Mesodermal cell (in vitro differentiated cells): ENCODE measurements at regions not wholly inside any gene's neighbourhood (a gene's known extent, or its start where the extent isn't known, plus 50 kb on each side); places are given as distances from the start of the nearest gene placed in this dataset.
A peak's percentile ranks its signal among the peaks of the same experiment; 100 is the strongest.
"Not testable (repeated sequence)": the region's sequence is repeated elsewhere in the genome, so short reads cannot be mapped to it uniquely, and the experiment has no call there.

ENCODE experiments used
- H3K27ac ChIP-seq: 2 replicates; pipeline ENCODE4 v1.7.0; 2013; ENCODE audit warnings: mild to moderate bottlenecking, low read depth, low read length, moderate library complexity; ENCODE audit not compliant: severe bottlenecking
- H3K36me3 ChIP-seq: 2 replicates; pipeline ENCODE4 v1.7.1; 2013; ENCODE audit warnings: mild to moderate bottlenecking, low read length, moderate library complexity; ENCODE audit not compliant: control insufficient read depth, insufficient read depth
- H3K4me1 ChIP-seq: one replicate; pipeline ENCODE4 v1.7.1; 2013; ENCODE audit warnings: mild to moderate bottlenecking, low read length; ENCODE audit not compliant: insufficient read depth, control insufficient read depth, poor library complexity, severe bottlenecking
- H3K4me3 ChIP-seq: 2 replicates; pipeline ENCODE4 v1.7.0; 2013; ENCODE audit warnings: low read length, control low read depth, mild to moderate bottlenecking; ENCODE audit not compliant: insufficient read depth, poor library complexity, severe bottlenecking; ENCODE audit errors: extremely low read depth
- H3K9me3 ChIP-seq: 2 replicates; pipeline ENCODE4 v1.7.1; 2013; ENCODE audit warnings: mild to moderate bottlenecking, low read length, moderate library complexity; ENCODE audit not compliant: control insufficient read depth
- WGBS, 2 experiments: methylation state at CpG; one replicate each; pipeline ENCODE4 v1.1.5; 2013; ENCODE audit warnings: missing lambda C conversion rate in 2 of 2; ENCODE audit not compliant: insufficient coverage in 2 of 2; 5-methylcytosine and 5-hydroxymethylcytosine counted together

- H3K4me3 ChIP-seq, H3K27ac ChIP-seq, H3K36me3 ChIP-seq, H3K9me3 ChIP-seq: not testable (repeated sequence)
- WGBS, 2 experiments, result 71 to 91% methylated on average over 1 to 2 of the region's 3 CpGs
- H3K4me1 ChIP-seq, result peaks cover 20% of the 10 kb centered on the region
Measured at GRCh38 chr6:28685960-28686359, 160.3 kb downstream of the GPX5 start.

GRCh38 chr6:28686446-28687027 lies 160.9 kb downstream of the GPX5 start:
- H3K27ac ChIP-seq, H3K36me3 ChIP-seq, H3K4me3 ChIP-seq, H3K9me3 ChIP-seq: not testable (repeated sequence)
- peaks cover 20% of the 10 kb centered on the region for H3K4me1 ChIP-seq
- 4 to 8% methylated on average over 5 to 9 of the region's 11 CpGs for WGBS, 2 experiments

- WGBS, 2 experiments, result 63 to 80% methylated on average over 1 to 4 of the region's 7 CpGs
- Histone ChIP-seq H3K27ac (peak overlapping the region; percentile 3), H3K4me1 (peaks cover 20% of the 10 kb centered on the region)
- not testable (repeated sequence) for H3K4me3 ChIP-seq, H3K36me3 ChIP-seq, H3K9me3 ChIP-seq
Measured at GRCh38 chr6:28687309-28687981, 161.8 kb downstream of the GPX5 start.

GRCh38 chr6:28691991-28692390 lies 166.3 kb downstream of the GPX5 start:
- not testable (repeated sequence) for H3K4me3 ChIP-seq, H3K36me3 ChIP-seq, H3K9me3 ChIP-seq, H3K4me1 ChIP-seq, H3K27ac ChIP-seq
- WGBS, 2 experiments, result 100% methylated on average over 1 of the region's 4 CpGs; no CpG with 5 or more reads in 1 of the 2 experiments

GRCh38 chr6:28693033-28693750 lies 167.5 kb downstream of the GPX5 start:
- Histone ChIP-seq H3K4me1 (peaks cover 1% of the 10 kb centered on the region), H3K9me3 (no peaks in the 10 kb centered on the region), H3K27ac (no peak overlapping the region), H3K36me3 (no peaks in the 10 kb centered on the region), H3K4me3 (no peak overlapping the region)
- WGBS, 2 experiments, result 79 to 80% methylated on average over 19 to 22 of the region's 23 CpGs

GRCh38 chr6:28693751-28694443 lies 168.2 kb downstream of the GPX5 start:
- no peak overlapping the region for H3K4me3 ChIP-seq
- 41 to 47% methylated on average over 20 to 25 of the region's 26 CpGs for WGBS, 2 experiments
- no peaks in the 10 kb centered on the region for H3K36me3 ChIP-seq
- H3K4me1 ChIP-seq, result no peaks in the 10 kb centered on the region
- H3K27ac ChIP-seq, result peak overlapping the region; percentile 29
- no peaks in the 10 kb centered on the region for H3K9me3 ChIP-seq

- 98 to 100% methylated on average over 5 of the region's 11 CpGs for WGBS, 2 experiments
- Histone ChIP-seq H3K4me1 (no peaks in the 10 kb centered on the region), H3K36me3 (no peaks in the 10 kb centered on the region), H3K27ac (no peak overlapping the region), H3K9me3 (no peaks in the 10 kb centered on the region), H3K4me3 (no peak overlapping the region)
Measured at GRCh38 chr6:28695715-28696114, 170.0 kb downstream of the GPX5 start.

GRCh38 chr6:28696167-28696566 lies 170.5 kb downstream of the GPX5 start:
- WGBS, 2 experiments, result 97 to 99% methylated on average over 12 of the region's 14 CpGs
- Histone ChIP-seq H3K4me1 (no peaks in the 10 kb centered on the region), H3K27ac (no peak overlapping the region), H3K9me3 (no peaks in the 10 kb centered on the region), H3K4me3 (no peak overlapping the region), H3K36me3 (no peaks in the 10 kb centered on the region)

- Histone ChIP-seq H3K4me1 (no peaks in the 10 kb centered on the region), H3K4me3 (no peak overlapping the region), H3K36me3 (no peaks in the 10 kb centered on the region), H3K27ac (no peak overlapping the region), H3K9me3 (no peaks in the 10 kb centered on the region)
- 86 to 94% methylated on average over 8 to 9 of the region's 9 CpGs for WGBS, 2 experiments
Measured at GRCh38 chr6:28696682-28697081, 171.0 kb downstream of the GPX5 start.

GRCh38 chr6:28707387-28708282 lies 182.0 kb downstream of the GPX5 start:
- WGBS, 2 experiments, result 93 to 95% methylated on average over 2 to 3 of the region's 6 CpGs
- H3K27ac ChIP-seq, result no peak overlapping the region
- no peak overlapping the region for H3K4me3 ChIP-seq
- peaks cover 2% of the 10 kb centered on the region for H3K9me3 ChIP-seq
- no peaks in the 10 kb centered on the region for H3K4me1 ChIP-seq
- H3K36me3 ChIP-seq, result no peaks in the 10 kb centered on the region
